ENCODE measurements at regions not wholly inside any gene's neighbourhood (a gene's known extent, or its start where the extent isn't known, plus 50 kb on each side); places are given as distances from the start of the nearest gene placed in this dataset.

GRCh38 chr5:5687113-5687512 is 264.6 kb downstream of the ICE1 start:
- no peak overlapping the region for H3K27ac ChIP-seq
- H3K4me3 ChIP-seq, result no peak overlapping the region

DNA sequence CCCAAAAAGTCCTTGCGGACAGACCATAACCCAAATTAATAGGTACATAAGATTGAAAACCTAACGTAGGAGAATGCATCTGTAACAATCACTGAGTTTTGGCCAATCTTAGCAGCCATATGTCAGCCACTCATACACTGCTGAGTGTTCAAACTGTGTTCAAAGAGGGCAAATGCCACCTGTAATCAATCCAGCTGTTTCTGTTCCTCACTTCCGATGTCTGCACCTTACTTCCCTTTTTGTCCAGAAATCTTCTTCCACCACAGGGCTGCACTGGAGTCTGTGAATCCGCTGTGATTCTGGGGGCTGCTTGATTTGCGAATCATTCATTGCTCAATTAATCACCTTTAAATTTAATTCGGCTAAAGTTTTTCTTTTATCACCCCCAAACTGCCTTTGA is 263.9 kb downstream of the ICE1 start:
- Histone ChIP-seq H3K4me3 (no peak overlapping the region), H3K27ac (no peak overlapping the region)

DNA sequence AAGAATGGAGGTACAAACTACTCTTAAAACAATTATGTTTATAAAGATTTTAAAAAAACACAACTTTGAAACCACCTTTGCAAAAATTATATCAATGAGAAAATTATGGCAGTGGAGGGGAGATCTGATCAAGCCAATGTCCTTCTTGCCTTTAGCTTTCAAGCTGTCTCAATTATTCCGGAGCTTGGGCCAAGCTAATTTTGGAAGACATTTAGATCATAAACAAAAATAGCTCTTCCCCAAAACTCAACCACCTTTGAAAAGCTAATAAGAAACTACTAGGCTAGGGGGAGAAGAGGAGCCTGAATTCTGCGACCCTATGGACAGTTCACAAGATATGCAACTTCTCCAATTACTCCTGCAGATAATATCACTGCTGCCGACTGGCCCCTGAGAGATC is 263.3 kb downstream of the ICE1 start:
- H3K27ac ChIP-seq, result no peak overlapping the region

DNA sequence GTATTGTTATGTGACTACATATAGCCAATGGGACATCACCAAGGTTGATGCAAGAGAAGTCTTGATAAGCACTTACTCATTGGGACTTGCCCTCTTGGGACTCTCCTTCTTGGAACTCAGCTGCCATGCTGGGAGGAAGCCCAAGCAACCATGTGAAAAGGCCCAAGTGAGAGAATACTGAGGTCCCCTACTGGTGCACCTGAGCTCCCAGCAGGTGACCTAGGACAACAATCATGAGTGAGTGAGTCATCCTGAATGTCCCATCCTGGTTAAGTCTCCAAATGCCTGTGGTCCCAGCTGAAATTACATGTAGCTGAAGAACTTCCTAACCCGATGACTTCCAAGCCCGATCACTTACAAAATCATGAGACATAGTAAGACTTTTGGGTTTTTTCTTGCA is 260.7 kb downstream of the ICE1 start:
- Histone ChIP-seq H3K27ac (no peak overlapping the region), H3K4me3 (no peak overlapping the region)

More for the DNA sequence above, 263.3 kb downstream of the ICE1 start:
- no peak overlapping the region for H3K4me3 ChIP-seq

- H3K4me3 ChIP-seq, result no peak overlapping the region
- H3K27ac ChIP-seq, result no peak overlapping the region
Measured at GRCh38 chr5:5678909-5679308, 256.4 kb downstream of the ICE1 start.

DNA sequence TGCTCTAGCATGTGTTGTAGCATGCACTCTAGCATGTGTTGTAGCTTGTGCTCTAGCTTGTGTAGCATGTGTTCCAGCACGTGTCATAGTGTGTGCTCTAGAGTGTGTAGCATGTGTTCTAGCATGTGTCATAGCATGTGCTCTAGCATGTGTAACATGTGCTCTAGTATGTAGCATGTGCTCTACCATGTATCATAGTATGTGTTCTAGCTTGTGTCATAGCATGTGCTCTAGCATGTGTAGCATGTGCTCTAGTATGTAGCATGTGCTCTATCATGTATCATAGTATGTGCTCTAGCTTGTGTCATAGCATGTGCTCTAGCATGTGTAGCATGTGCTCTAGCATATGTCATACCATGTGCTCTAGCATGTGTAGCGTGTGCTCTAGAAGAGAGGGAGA is 255.3 kb downstream of the ICE1 start:
- no peak overlapping the region for H3K4me3 ChIP-seq
- H3K27ac ChIP-seq, result no peak overlapping the region

DNA sequence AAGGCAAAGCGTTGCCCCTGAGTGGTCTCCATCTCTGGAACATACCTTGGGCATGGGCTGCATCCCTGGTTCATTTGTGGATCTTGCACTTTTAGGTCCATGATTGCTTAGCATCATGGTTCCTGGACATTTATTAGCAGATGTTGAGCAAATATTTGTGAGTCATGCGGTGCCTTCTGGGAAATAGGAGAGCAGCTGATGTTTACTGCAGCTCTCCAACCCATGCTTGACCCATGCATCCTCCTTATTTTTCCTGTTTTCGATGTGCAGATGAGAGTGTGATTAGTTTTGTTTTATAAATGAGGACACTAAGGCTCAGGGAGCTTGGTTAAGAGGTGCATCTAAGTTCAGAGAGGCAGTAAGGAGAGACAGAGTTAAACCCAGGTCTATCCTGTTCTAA is 253.7 kb downstream of the ICE1 start:
- Histone ChIP-seq H3K27ac (no peak overlapping the region), H3K4me3 (no peak overlapping the region)

DNA sequence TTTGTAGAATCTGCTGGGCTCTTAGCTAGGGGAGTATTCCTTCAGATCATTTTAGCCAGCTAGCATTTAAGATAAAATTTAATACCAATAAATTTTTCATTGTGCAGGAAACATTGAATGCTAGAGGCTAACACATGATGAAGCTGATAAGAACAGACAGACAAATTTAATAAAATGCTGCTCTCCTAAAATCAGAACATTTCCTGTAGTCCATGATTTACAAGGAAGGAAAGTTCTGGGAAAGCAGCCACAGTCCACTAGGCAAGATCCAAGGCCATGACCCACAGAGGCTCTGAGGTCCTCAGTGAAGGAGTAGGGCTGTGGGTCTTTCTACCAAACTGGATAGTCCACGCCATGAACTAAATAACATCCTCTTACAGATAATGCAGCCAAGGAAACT is 253.0 kb downstream of the ICE1 start:
- Histone ChIP-seq H3K27ac (no peak overlapping the region), H3K4me3 (no peak overlapping the region)

DNA sequence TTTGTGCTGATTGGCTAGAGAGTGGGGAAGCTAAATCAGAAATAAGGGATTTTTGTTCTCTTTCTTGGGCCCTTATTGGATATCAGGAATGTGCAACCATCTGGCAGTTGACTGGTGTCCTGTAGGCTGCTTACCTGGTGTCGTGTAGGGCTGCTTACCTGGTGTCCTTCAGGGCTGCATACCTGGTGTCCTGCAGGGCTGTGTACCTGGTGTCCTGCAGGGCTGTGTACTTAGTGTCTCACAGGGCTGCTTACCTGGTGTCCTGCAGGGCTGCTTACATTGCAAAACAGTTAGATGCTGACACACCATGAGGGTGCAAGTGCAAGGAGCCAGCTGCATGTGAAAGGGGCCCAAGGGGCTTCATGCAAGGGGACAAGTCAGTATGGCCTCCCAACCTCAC is 249.3 kb downstream of the ICE1 start:
- no peak overlapping the region for H3K4me3 ChIP-seq
- no peak overlapping the region for H3K27ac ChIP-seq

DNA sequence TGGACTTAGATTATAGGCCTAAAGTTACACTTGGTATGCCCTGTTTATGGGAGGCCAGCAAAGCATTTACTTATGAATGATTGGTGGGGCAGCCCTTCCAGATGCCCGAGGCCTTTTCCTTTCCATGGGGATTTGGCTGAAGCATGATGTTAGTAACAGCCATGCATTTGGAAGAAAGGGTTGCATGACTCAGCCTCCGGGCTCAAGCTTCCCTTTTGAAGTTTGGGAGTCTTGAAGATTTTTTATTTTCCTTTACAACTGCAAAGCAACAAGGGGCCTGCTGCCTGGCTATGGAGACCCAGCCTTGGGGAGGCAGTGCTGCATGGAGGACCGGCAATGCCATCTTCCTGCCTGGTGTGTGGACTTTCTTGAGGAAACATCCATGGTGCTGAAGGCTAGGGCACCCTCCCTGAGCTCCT is 244.7 kb downstream of the ICE1 start:
- no peak overlapping the region for H3K27ac ChIP-seq
- no peak overlapping the region for H3K4me3 ChIP-seq

DNA sequence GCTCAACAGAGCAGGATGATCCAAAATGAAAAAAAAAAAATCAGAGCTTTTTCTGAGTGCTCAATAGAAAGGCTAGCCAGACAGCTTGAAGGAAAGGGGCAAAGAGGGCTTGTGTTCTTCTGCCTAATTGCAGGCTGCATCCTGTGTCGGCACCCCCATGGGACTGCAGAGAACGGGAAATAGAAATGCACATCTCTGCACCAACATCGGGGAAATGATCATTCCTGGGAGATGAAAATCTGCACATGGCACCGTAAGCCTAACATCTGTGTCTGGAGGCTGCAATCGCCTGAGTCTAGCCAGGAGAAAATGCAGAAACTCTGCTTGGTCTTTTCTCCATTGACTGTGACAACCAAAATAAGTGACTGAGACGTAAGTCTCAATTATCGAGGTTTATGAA is 243.9 kb downstream of the ICE1 start:
- H3K4me3 ChIP-seq, result no peak overlapping the region
- H3K27ac ChIP-seq, result no peak overlapping the region

DNA sequence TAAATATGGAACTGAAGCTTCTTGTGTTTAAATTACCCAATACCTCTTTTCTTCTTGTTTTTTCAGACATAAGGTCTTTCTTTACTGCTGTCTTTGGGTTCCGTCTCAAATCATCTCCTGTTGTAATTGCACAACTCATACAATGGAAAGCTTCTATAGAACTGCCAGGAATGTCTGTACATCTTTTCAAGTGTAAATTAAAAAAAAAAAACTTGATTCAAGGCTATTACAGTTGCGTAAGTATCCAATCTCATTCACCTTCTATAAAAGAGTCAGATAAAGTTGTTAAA is 243.5 kb downstream of the ICE1 start:
- no peak overlapping the region for H3K27ac ChIP-seq
- no peak overlapping the region for H3K4me3 ChIP-seq

GRCh38 chr5:5665225-5666075 is 243.0 kb downstream of the ICE1 start:
- H3K27ac ChIP-seq, result no peak overlapping the region
- no peak overlapping the region for H3K4me3 ChIP-seq

GRCh38 chr5:5658889-5659465 is 236.5 kb downstream of the ICE1 start:
- Histone ChIP-seq H3K4me3 (no peak overlapping the region), H3K27ac (no peak overlapping the region)

DNA sequence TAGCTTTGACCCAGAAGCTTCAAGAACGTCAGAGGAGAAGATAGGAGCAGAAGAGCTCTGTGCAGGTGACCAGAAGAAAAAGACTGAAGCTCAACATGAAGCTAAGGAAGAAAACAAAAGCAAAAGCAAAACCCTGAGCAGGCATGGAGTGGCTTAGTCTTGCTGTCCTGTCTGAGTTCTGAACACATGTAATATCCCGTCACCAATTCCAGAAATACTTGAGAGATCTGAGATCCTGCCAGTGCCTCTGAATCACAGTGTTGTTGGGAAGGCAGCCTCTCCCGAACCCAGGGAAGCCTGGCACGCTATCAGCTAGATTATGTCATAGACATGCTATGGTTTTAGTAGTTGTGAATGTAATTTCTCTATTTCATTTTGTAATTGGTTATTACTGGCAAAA is 235.7 kb downstream of the ICE1 start:
- no peak overlapping the region for H3K27ac ChIP-seq
- no peak overlapping the region for H3K4me3 ChIP-seq

DNA sequence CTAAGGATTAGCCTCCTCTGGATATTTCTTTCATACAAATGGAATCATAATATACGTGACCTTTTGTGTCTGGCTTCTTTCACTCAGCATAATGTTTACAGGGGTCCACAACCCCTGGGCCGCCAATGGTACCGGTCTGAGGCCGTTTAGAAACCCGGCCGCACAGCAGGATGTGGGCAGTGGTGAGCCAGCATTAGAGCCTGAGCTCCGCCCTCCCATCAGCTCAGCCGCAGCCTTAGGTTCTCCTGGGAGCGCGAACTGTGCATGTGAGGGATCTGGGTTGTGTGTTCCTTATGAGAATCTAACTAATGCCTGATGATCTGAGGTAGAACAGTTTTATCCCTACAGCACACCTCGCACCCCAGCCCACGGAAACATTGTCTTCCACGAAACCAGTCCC is 229.7 kb downstream of the ICE1 start:
- no peak overlapping the region for H3K27ac ChIP-seq
- H3K4me3 ChIP-seq, result no peak overlapping the region

- Histone ChIP-seq H3K27ac (no peak overlapping the region), H3K4me3 (no peak overlapping the region)
Measured at GRCh38 chr5:5650949-5651348, 228.5 kb downstream of the ICE1 start.

DNA sequence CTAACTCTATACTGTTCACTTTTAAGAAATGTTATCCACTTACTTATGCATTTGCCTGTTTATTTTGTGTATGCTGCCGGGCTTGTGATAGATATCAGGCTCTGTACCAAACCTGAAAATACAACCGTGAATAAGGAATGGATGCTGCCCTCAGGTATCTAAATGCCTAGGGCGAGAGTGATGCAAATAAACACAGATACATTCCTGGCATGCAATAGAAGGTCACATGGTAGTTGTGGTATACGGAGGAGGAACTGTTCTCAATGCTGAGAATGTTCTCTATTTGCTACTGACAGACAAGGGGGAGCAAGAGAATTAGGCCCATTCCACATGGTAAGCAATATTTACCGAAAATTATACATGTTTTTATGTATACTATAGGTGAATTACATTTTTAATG is 227.8 kb downstream of the ICE1 start:
- no peak overlapping the region for H3K27ac ChIP-seq
- H3K4me3 ChIP-seq, result no peak overlapping the region

GRCh38 chr5:5649641-5650040 is 227.2 kb downstream of the ICE1 start:
- Histone ChIP-seq H3K27ac (no peak overlapping the region), H3K4me3 (no peak overlapping the region)

- no peak overlapping the region for H3K4me3 ChIP-seq
Measured at GRCh38 chr5:5648694-5649093, 226.2 kb downstream of the ICE1 start.

DNA sequence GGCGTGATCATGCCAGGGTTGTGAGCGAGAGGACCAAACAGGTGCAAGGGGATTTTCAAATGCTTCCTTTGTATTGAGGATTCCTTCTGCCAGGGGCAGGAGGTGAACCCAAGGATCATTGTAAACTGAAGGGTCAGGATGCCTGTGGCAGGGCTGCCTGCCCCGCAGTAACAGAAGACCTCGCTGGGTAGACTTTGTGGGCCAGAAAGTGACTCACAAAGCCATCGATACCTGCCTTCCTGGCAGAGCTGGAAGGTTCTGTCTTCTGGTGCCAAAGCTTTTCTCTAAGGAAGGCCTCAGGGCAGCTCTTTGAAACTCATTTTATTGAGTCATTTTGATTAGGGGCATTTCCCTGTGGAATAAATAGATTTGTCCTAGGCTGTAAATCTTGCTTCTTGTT is 223.4 kb downstream of the ICE1 start:
- H3K4me3 ChIP-seq, result no peak overlapping the region
- H3K27ac ChIP-seq, result no peak overlapping the region

More at GRCh38 chr5:5648694-5649093, 226.2 kb downstream of the ICE1 start:
- H3K27ac ChIP-seq, result no peak overlapping the region

DNA sequence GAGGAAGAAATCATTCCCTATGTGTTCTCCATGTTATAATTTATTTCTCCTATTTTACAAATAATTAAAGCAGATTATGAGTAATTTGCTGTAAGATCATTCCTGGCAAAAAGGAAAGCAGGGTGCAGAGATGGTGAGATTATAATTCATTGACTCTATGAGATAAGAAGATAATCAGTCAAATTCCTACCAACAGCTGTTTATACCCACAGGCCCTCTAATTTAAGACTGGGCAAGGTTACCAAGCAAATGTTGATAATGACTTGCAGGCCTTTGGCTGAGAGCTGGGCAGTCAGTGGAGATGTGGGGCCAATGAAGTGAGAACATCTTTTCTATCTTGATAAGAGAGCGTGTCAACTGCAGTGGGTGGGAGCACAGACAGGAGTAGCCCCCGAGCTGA is 222.7 kb downstream of the ICE1 start:
- H3K27ac ChIP-seq, result no peak overlapping the region

More for the DNA sequence above, 222.7 kb downstream of the ICE1 start:
- H3K4me3 ChIP-seq, result no peak overlapping the region

Measured in skin epidermis (tissue), 12 donors.